DMS153 (cell line): ENCODE measurements at regions not wholly inside any gene's neighbourhood (a gene's known extent, or its start where the extent isn't known, plus 50 kb on each side); places are given as distances from the start of the nearest gene placed in this dataset.

ENCODE experiments used
- DNase-seq: peaks from one replicate; lab custom pipeline; 2025; lab: John Stamatoyannopoulos, UW

GRCh38 chr5:52409835-52410234 lies 377.9 kb upstream of the ITGA1 start:
- no peak for DNase-seq

GRCh38 chr5:52419357-52419756 lies 368.4 kb upstream of the ITGA1 start:
- DNase-seq, result no peak

GRCh38 chr5:52427615-52428014 lies 360.1 kb upstream of the ITGA1 start:
- DNase-seq, result no peak

- DNase-seq, result no peak
Measured at GRCh38 chr5:52428977-52429489, 358.7 kb upstream of the ITGA1 start.

GRCh38 chr5:52441768-52442167 lies 345.9 kb upstream of the ITGA1 start:
- no peak for DNase-seq

- DNase-seq, result no peak
Measured at GRCh38 chr5:52443187-52443586, 344.5 kb upstream of the ITGA1 start.

GRCh38 chr5:52448111-52448510 lies 339.6 kb upstream of the ITGA1 start:
- DNase-seq, result no peak

GRCh38 chr5:52449516-52449915 lies 338.2 kb upstream of the ITGA1 start:
- DNase-seq, result peak; percentile 20

- no peak for DNase-seq
Measured at GRCh38 chr5:52452098-52452497, 335.6 kb upstream of the ITGA1 start.

GRCh38 chr5:52453176-52453575 lies 334.5 kb upstream of the ITGA1 start:
- no peak for DNase-seq

- DNase-seq, result no peak
Measured at GRCh38 chr5:52455920-52456319, 331.8 kb upstream of the ITGA1 start.

- DNase-seq, result no peak
Measured at GRCh38 chr5:52457810-52458209, 329.9 kb upstream of the ITGA1 start.

- no peak for DNase-seq
Measured at GRCh38 chr5:52466113-52466512, 321.6 kb upstream of the ITGA1 start.

- no peak for DNase-seq
Measured at GRCh38 chr5:52466749-52467520, 320.8 kb upstream of the ITGA1 start.

GRCh38 chr5:52468976-52469375 lies 318.7 kb upstream of the ITGA1 start:
- no peak for DNase-seq

- no peak for DNase-seq
Measured at GRCh38 chr5:52469420-52469819, 318.3 kb upstream of the ITGA1 start.

GRCh38 chr5:52469835-52470234 lies 317.9 kb upstream of the ITGA1 start:
- no peak for DNase-seq

- no peak for DNase-seq
Measured at GRCh38 chr5:52476346-52476745, 311.4 kb upstream of the ITGA1 start.

- DNase-seq, result no peak
Measured at GRCh38 chr5:52481201-52481600, 306.5 kb upstream of the ITGA1 start.

- DNase-seq, result no peak
Measured at GRCh38 chr5:52481851-52482250, 305.9 kb upstream of the ITGA1 start.

GRCh38 chr5:52491071-52491787 lies 296.5 kb upstream of the ITGA1 start:
- peak; percentile 97 for DNase-seq

- DNase-seq, result peak; percentile 89
Measured at GRCh38 chr5:52491818-52492217, 295.9 kb upstream of the ITGA1 start.

GRCh38 chr5:52497133-52497693 lies 290.5 kb upstream of the ITGA1 start:
- DNase-seq, result no peak
